Epithelial cell of esophagus (primary cell): ENCODE measurements at regions not wholly inside any gene's neighbourhood (a gene's known extent, or its start where the extent isn't known, plus 50 kb on each side); places are given as distances from the start of the nearest gene placed in this dataset.

Source experiments
- DNase-seq: peaks from one replicate; pipeline ENCODE4 v3.0.0; 2010; ENCODE audit warnings: low read depth
- H3K4me3 ChIP-seq: 2 replicates; pipeline ENCODE4 v1.5.1; 2011; ENCODE audit warnings: mild to moderate bottlenecking, low read length, control low read depth
- CTCF ChIP-seq: IDR thresholded peaks from 2 replicates; pipeline ENCODE4 v1.5.1; 2011; ENCODE audit warnings: low read depth, mild to moderate bottlenecking, low read length, control low read depth, inconsistent platforms; ENCODE audit not compliant: insufficient read depth; ENCODE audit errors: missing control alignments

DNA sequence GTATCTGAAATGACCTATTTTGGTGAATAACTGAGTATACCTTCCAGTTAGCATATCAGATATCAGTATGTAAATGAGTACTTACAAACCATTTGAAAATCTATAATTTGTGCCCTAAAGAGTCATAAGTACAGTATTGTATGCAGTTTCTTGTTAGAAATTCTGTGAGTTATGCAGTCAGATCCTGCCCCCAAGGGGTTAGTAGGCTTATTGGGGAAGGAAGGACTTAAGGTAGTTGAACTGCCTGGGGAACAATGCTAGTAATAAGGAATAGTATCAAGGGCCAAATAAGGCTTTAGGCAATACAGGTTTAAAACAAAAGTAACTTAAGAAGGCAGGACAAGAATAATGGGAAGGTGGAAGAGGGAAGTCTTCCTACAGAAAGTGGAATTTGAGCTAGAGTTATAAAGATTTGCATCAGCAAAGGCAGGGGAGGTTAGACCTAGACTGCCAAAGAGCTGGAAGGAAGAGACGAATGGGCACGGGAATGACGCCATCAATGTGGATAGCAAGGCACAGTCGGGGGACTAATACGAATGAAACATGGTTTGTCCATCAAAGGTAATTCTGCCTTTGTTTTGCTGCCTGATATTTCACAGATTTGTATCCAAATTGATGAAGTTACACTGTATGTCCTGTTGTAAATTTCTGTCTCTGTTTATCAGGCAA lies 182.9 kb upstream of the DPYD start:
- TF ChIP-seq CTCF: no peak
- DNase-seq: peak; percentile 2
- H3K4me3 ChIP-seq: no peak overlapping the region

GRCh38 chr1:98102345-98103030 lies 181.7 kb upstream of the DPYD start:
- H3K4me3 ChIP-seq: no peak overlapping the region
- DNase-seq: no peak
- TF ChIP-seq CTCF: no peak

DNA sequence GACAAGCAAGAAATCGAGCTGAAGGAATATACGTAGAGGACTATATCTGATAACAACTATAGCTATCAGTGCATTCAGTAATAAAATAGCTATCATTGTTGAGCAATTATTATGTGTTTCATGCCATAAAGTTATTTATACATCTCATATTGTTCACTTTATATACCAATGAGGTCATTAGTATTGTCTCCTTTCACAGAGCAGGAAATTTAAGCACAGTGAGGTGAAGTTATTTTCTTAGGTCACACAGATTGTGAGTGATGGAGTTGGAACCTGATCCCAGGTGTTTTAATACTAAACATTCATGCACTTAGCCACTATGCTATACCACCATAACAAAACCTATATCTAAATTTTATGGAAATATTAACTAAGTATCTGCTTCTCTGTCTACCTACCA lies 180.5 kb upstream of the DPYD start:
- H3K4me3 ChIP-seq: no peak overlapping the region
- no peak for DNase-seq
- no peak for TF ChIP-seq CTCF

DNA sequence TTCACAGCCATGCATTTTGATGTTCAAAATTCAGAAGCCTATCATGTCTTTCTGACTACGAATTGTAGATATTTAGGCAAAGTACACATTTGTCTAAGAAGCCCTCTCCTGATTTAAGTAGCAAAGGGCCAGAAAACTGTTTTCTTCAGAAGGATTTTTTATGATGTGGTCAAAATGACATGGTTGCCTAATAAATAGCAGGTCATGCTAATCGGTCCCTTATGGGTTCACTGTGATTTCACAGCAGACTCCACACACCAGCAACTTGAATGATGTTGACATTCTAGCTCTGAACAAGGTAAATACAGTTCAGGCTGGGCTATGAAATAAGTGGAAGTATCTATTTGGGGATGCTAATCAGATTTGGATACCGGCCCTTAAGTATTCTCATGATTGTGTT lies 178.7 kb upstream of the DPYD start:
- H3K4me3 ChIP-seq: no peak overlapping the region
- TF ChIP-seq CTCF: no peak
- no peak for DNase-seq

DNA sequence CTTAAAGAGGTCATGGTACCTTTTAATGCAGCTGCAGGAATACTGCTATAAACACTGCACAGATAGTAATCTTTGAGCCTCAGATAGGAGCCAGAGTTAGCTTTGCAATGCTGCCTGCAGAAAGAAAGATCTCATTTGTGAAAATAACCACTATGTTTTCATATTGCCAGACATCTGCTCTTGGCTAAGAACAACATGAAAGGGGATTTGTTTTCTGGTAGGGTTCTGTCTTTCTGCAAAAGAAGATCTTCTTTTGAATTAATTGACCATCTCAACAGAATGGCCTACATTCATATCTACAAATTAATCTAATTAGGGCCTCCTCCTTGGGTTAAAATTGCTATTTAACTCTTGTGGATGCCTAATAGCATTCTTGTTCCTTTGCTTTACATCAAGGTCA lies 177.6 kb upstream of the DPYD start:
- TF ChIP-seq CTCF: no peak
- H3K4me3 ChIP-seq: no peak overlapping the region
- no peak for DNase-seq

DNA sequence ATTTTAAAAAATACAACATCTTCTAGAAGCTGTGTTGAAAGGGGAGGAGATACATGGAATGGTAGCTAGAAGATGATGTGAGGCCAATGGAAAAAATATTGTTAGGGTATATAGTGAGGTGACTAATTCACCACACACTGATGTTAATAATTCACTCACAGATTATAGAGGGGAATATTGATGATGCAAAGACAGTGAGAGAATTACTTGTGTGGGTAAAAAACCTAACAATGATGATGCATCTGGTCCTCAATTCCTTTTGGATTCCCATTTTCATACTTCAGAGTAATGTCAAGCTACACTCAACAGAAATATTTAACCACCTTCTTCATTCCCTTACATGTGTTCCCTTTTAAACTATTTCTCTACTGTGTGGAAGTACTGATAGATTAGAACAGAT lies 169.5 kb upstream of the DPYD start:
- DNase-seq: no peak

More for the DNA sequence above, 169.5 kb upstream of the DPYD start:
- H3K4me3 ChIP-seq: no peak overlapping the region
- TF ChIP-seq CTCF: no peak
